H1 (cell line): ENCODE measurements at regions not wholly inside any gene's neighbourhood (a gene's known extent, or its start where the extent isn't known, plus 50 kb on each side); places are given as distances from the start of the nearest gene placed in this dataset.

Experiments
- CTCF ChIA-PET: fragments of 300-600 bp; sonication (Branson Sonifier 250); formaldehyde crosslinking; loops from one replicate; lab custom pipeline; 2021; ENCODE audit not compliant: partially characterized antibody; lab: Charles Lee
- POLR2A ChIA-PET: fragments of 300-600 bp; sonication (Branson Sonifier 250); formaldehyde crosslinking; loops from one replicate; lab custom pipeline; 2021; ENCODE audit warnings: inconsistent platforms; ENCODE audit not compliant: partially characterized antibody; lab: Charles Lee
- DNase-seq, 2 experiments: peaks; one replicate each; pipeline versions ENCODE4 v3.0.0 to v3.0.0-alpha.2; 2010 to 2022; ENCODE audit warnings: low spot score in 2 of 2, low read depth in 1 of 2, mixed read lengths in 1 of 2
- FAIRE-seq: peaks from 2 replicates; lab custom pipeline; 2011; peaks lifted over from hg19 to GRCh38; lab: Jason Lieb, UNC
- H2AFZ ChIP-seq: 2 replicates; pipeline ENCODE4 v1.8.1; 2012; ENCODE audit warnings: low read length, inconsistent platforms
- H2AK5ac ChIP-seq: 2 replicates; pipeline ENCODE4 v1.6.1; 2013; ENCODE audit warnings: low read depth, low read length
- H2BK120ac ChIP-seq: replicated peaks from 2 replicates; pipeline ENCODE3; 2013; ENCODE audit warnings: low read depth, low read length, inconsistent platforms
- H2BK12ac ChIP-seq: 2 replicates; pipeline ENCODE4 v1.6.1; 2013; ENCODE audit warnings: low read depth, low read length
- H2BK15ac ChIP-seq: 2 replicates; pipeline ENCODE4 v1.6.1; 2013; ENCODE audit warnings: low read length
- H2BK20ac ChIP-seq: 2 replicates; pipeline ENCODE4 v1.6.1; 2013; ENCODE audit warnings: low read length
- H2BK5ac ChIP-seq: 2 replicates; pipeline ENCODE4 v1.6.1; 2013; ENCODE audit warnings: low read depth, low read length
- H3K14ac ChIP-seq: 2 replicates; pipeline ENCODE4 v1.6.1; 2013; ENCODE audit warnings: inconsistent platforms; ENCODE audit not compliant: insufficient read length
- H3K18ac ChIP-seq: 2 replicates; pipeline ENCODE4 v1.6.1; 2013; ENCODE audit warnings: low read length; ENCODE audit errors: extremely low read depth
- H3K23ac ChIP-seq: 2 replicates; pipeline ENCODE4 v1.6.1; 2013; ENCODE audit warnings: inconsistent platforms; ENCODE audit not compliant: insufficient read length
- H3K23me2 ChIP-seq: 2 replicates; pipeline ENCODE4 v1.6.1; 2013; ENCODE audit warnings: low read depth, low read length
- H3K27ac ChIP-seq: 2 replicates; pipeline ENCODE4 v1.6.1; 2011; ENCODE audit warnings: low read depth, low read length, inconsistent platforms
- H3K27me3 ChIP-seq, 4 experiments: replicated peaks in 1 of 4; 1 replicate in 1 of 4; 2 replicates in 3 of 4; pipeline versions ENCODE4 v1.6.1 to v1.8.1; 2011 to 2013; ENCODE audit warnings: low read length in 3 of 4, mild to moderate bottlenecking in 3 of 4, inconsistent platforms in 2 of 4, mixed read lengths in 2 of 4, moderate library complexity in 1 of 4; ENCODE audit not compliant: control insufficient read depth in 3 of 4, insufficient read depth in 3 of 4; ENCODE audit errors: extremely low read depth in 1 of 4
- H3K36me3 ChIP-seq, 4 experiments: 2 replicates each; pipeline versions ENCODE4 v1.6.1 to v1.8.1; 2011 to 2013; ENCODE audit warnings: mild to moderate bottlenecking in 4 of 4, low read length in 3 of 4, moderate library complexity in 2 of 4, control low read depth in 1 of 4, inconsistent platforms in 1 of 4; ENCODE audit not compliant: insufficient read depth in 4 of 4, control insufficient read depth in 2 of 4
- H3K4ac ChIP-seq: replicated peaks from 2 replicates; pipeline ENCODE3; 2013; ENCODE audit warnings: low read length, low read depth, mixed read lengths, inconsistent platforms; ENCODE audit not compliant: insufficient read length
- H3K4me1 ChIP-seq, 4 experiments: replicated peaks in 1 of 4; 1 replicate in 1 of 4; 2 replicates in 3 of 4; pipeline versions ENCODE4 v1.6.1 to v1.8.1; 2011 to 2013; ENCODE audit warnings: low read length in 3 of 4, inconsistent platforms in 2 of 4, mixed read lengths in 1 of 4; ENCODE audit not compliant: insufficient read depth in 4 of 4, control insufficient read depth in 3 of 4
- H3K4me2 ChIP-seq, 2 experiments: 2 replicates each; pipeline versions ENCODE4 v1.6.1 to v1.8.1; 2011 to 2013; ENCODE audit warnings: low read depth in 2 of 2, low read length in 2 of 2, control low read depth in 1 of 2, inconsistent platforms in 1 of 2, mild to moderate bottlenecking in 1 of 2; ENCODE audit not compliant: insufficient read depth in 1 of 2
- H3K4me3 ChIP-seq, 4 experiments: fragments of 200-600, 300-600 bp in 1 of 4; sonication (generic), shearing (Covaris generic), sonication (Bioruptor Twin) in 1 of 4; 2 replicates each; pipeline versions ENCODE4 v1.5.1 to v1.8.1; 2011 to 2016; ENCODE audit warnings: low read length in 4 of 4, low read depth in 3 of 4, control low read depth in 2 of 4, inconsistent platforms in 2 of 4, mild to moderate bottlenecking in 2 of 4, mixed read lengths in 1 of 4, moderate library complexity in 1 of 4; ENCODE audit not compliant: insufficient read depth in 2 of 4; ENCODE audit errors: extremely low read depth in 1 of 4
- H3K56ac ChIP-seq: replicated peaks from 2 replicates; pipeline ENCODE3; 2013; ENCODE audit warnings: low read depth, mild to moderate bottlenecking, mixed read lengths, low read length, inconsistent platforms; ENCODE audit not compliant: insufficient read length
- H3K79me1 ChIP-seq: 2 replicates; pipeline ENCODE4 v1.6.1; 2013; ENCODE audit warnings: low read depth, low read length, control low read depth
- H3K79me2 ChIP-seq, 2 experiments: 2 replicates each; pipeline versions ENCODE4 v1.6.1 to v1.8.1; 2012 to 2013; ENCODE audit warnings: low read length in 2 of 2, mild to moderate bottlenecking in 2 of 2, inconsistent platforms in 1 of 2; ENCODE audit not compliant: insufficient read depth in 2 of 2, control insufficient read depth in 1 of 2
- H3K9ac ChIP-seq, 4 experiments: replicated peaks in 1 of 4; 1 replicate in 1 of 4; 2 replicates in 3 of 4; pipeline versions ENCODE4 v1.6.1 to v1.8.1; 2011 to 2013; ENCODE audit warnings: low read depth in 3 of 4, low read length in 3 of 4, control low read depth in 2 of 4, mild to moderate bottlenecking in 2 of 4, moderate library complexity in 2 of 4, inconsistent platforms in 1 of 4; ENCODE audit errors: extremely low read depth in 1 of 4
- H3K9me3 ChIP-seq, 2 experiments: 2 replicates each; pipeline versions ENCODE4 v1.6.1 to v1.8.1; 2012 to 2013; ENCODE audit warnings: mild to moderate bottlenecking in 2 of 2, moderate library complexity in 2 of 2, control low read depth in 1 of 2, inconsistent platforms in 1 of 2, low read depth in 1 of 2, low read length in 1 of 2, mixed read lengths in 1 of 2; ENCODE audit not compliant: insufficient read depth in 2 of 2
- H4K20me1 ChIP-seq, 2 experiments: replicated peaks in 1 of 2; 2 replicates each; pipeline versions ENCODE3 to v1.8.1; 2011 to 2013; ENCODE audit warnings: inconsistent platforms in 2 of 2, low read length in 2 of 2, mild to moderate bottlenecking in 1 of 2; ENCODE audit not compliant: insufficient read depth in 2 of 2, control insufficient read depth in 1 of 2
- H4K5ac ChIP-seq: 2 replicates; pipeline ENCODE4 v1.6.1; 2013; ENCODE audit warnings: low read length, low read depth, mixed read lengths, inconsistent platforms; ENCODE audit not compliant: insufficient read length
- H4K8ac ChIP-seq: 2 replicates; pipeline ENCODE4 v1.8.0; 2013; ENCODE audit warnings: mild to moderate bottlenecking, moderate library complexity, low read length, inconsistent platforms; ENCODE audit not compliant: insufficient read depth; ENCODE audit errors: extremely low read depth
- H4K91ac ChIP-seq: replicated peaks from 2 replicates; pipeline ENCODE3; 2013; ENCODE audit warnings: low read length, mixed read lengths, inconsistent platforms; ENCODE audit not compliant: insufficient read length
- CHD2 ChIP-seq: IDR thresholded peaks from 2 replicates; pipeline ENCODE4 v1.6.1; 2012; ENCODE audit warnings: low read length, improper control_type of control experiment
- KDM1A ChIP-seq: fragments of 200-600, 300-600 bp; sonication (generic); IDR thresholded peaks from 2 replicates; pipeline ENCODE4 v1.7.1; 2016; ENCODE audit warnings: mild to moderate bottlenecking, low read length, borderline replicate concordance
- RXRA ChIP-seq: IDR thresholded peaks from 2 replicates; pipeline ENCODE4 v1.6.1; 2011; ENCODE audit warnings: low read depth, mild to moderate bottlenecking, low read length, moderate library complexity; ENCODE audit not compliant: insufficient read depth
- TBP ChIP-seq: IDR thresholded peaks from 2 replicates; pipeline ENCODE4 v1.6.1; 2011; ENCODE audit warnings: low read depth, low read length, improper control_type of control experiment
- YY1 ChIP-seq: IDR thresholded peaks from 2 replicates; pipeline ENCODE4 v1.6.1; 2011; ENCODE audit warnings: low read depth, mild to moderate bottlenecking, low read length
- WGBS, 2 experiments: shearing (Covaris generic) in 1 of 2; methylation state at CpG; one replicate each; pipeline versions ENCODE4 v1.1.6 to v1.1.7; 2013 to 2015; ENCODE audit warnings: low lambda C conversion rate in 2 of 2, mixed read lengths in 2 of 2, inconsistent platforms in 1 of 2, low coverage in 1 of 2, missing lambda C conversion rate in 1 of 2; ENCODE audit not compliant: insufficient replicate concordance in 2 of 2, insufficient coverage in 1 of 2, insufficient read length in 1 of 2; ENCODE audit errors: extremely low coverage in 1 of 2, missing lambda C conversion rate in 1 of 2; 5-methylcytosine and 5-hydroxymethylcytosine counted together
- TF ChIP-seq, protein P1 (sequence below): IDR thresholded peaks from 2 replicates; pipeline ENCODE4 v1.6.1; 2011; ENCODE audit warnings: low read length, improper control_type of control experiment

DNA sequence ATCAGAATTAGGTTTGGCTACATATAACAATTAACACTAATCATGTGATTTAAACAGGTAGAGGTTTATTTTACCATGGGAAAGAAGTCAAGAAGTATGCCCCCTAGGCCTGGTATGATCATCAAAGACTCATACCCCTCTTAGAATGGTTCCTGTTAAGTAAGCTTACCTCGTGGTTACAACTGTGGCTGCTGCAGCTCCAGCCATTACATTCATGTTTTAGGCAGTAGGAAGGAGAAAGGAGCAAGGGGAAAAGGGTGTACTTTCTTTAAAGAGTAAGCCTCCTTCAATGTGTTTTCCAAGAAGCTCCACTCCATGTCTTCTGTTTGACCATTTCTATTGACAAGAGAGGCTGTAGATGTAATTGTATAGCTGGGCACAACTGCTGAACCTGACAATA is 94.9 kb upstream of the GATB start:
- Histone ChIP-seq H3K4ac (no peak overlapping the region), H2BK12ac (no peak overlapping the region), H3K79me2 (no peaks in the 10 kb centered on the region), H3K27me3 (no peaks in the 10 kb centered on the region), H3K9ac (no peak overlapping the region), H2AFZ (no peak overlapping the region), H3K9me3 (no peaks in the 10 kb centered on the region), H3K27ac (no peak overlapping the region), H3K18ac (no peak overlapping the region), H3K56ac (no peak overlapping the region), H3K4me3 (no peak overlapping the region), H3K23ac (no peak overlapping the region), H3K23me2 (no peaks in the 10 kb centered on the region), H4K5ac (no peak overlapping the region), H2BK15ac (no peak overlapping the region), H4K91ac (no peak overlapping the region), H3K14ac (no peak overlapping the region), H3K79me1 (no peaks in the 10 kb centered on the region), H2BK5ac (no peak overlapping the region), H3K36me3 (no peaks in the 10 kb centered on the region), H4K8ac (no peak overlapping the region), H3K4me2 (no peak overlapping the region), H2AK5ac (no peak overlapping the region), H4K20me1 (no peaks in the 10 kb centered on the region), H2BK20ac (no peak overlapping the region), H3K4me1 (no peaks in the 10 kb centered on the region), H2BK120ac (no peak overlapping the region)
- POLR2A ChIA-PET = no interaction called here
- FAIRE-seq (no peak), DNase-seq (no peak)
- CTCF ChIA-PET = interaction anchor here (0.6 kb wide), 1 partner anchor 1255 kb away, joined by 4 read pairs; no protein-coding TSS in a partner anchor
- TF ChIP-seq CHD2 (no peak), YY1 (no peak), RXRA (no peak), KDM1A (peak; percentile 64; the same call in 1 of the 2 replicates), TBP (no peak)
- TF ChIP-seq, protein P1, sequence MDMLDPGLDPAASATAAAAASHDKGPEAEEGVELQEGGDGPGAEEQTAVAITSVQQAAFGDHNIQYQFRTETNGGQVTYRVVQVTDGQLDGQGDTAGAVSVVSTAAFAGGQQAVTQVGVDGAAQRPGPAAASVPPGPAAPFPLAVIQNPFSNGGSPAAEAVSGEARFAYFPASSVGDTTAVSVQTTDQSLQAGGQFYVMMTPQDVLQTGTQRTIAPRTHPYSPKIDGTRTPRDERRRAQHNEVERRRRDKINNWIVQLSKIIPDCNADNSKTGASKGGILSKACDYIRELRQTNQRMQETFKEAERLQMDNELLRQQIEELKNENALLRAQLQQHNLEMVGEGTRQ = no peak
- WGBS, 2 experiments = 94% methylated on average over 1 of the region's 1 CpG; no CpG with 5 or more reads in 1 of the 2 experiments
